IPS-NIHi7 (cell line): ENCODE measurements at regions not wholly inside any gene's neighbourhood (a gene's known extent, or its start where the extent isn't known, plus 50 kb on each side); places are given as distances from the start of the nearest gene placed in this dataset.
"Not testable (repeated sequence)": the region's sequence is repeated elsewhere in the genome, so short reads cannot be mapped to it uniquely, and the experiment has no call there.

Experiments
- DNase-seq: peaks from one replicate; pipeline ENCODE4 v3.0.0; 2012; ENCODE audit warnings: mixed read lengths; ENCODE audit errors: extremely low spot score

DNA sequence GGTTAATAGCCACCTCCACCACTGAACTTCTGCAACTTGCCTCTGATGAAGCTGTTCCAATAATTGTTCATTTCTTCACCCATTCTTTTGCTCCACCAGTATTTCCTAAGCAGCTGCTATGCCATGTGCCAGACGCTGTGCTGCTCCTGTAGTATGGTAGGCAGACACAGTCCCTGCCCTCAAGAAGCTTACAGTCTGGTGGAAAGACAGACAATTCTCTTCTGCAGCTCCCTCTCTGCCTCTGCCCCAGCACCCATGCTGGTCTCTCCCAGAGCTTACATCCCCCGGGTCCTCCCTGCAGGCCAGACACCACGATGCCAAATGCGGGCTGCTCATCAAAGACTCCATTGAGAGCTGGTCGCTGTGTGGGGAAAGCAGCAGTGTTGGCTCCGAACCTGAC is 111.6 kb upstream of the ESRRB start:
- DNase-seq, result no peak

DNA sequence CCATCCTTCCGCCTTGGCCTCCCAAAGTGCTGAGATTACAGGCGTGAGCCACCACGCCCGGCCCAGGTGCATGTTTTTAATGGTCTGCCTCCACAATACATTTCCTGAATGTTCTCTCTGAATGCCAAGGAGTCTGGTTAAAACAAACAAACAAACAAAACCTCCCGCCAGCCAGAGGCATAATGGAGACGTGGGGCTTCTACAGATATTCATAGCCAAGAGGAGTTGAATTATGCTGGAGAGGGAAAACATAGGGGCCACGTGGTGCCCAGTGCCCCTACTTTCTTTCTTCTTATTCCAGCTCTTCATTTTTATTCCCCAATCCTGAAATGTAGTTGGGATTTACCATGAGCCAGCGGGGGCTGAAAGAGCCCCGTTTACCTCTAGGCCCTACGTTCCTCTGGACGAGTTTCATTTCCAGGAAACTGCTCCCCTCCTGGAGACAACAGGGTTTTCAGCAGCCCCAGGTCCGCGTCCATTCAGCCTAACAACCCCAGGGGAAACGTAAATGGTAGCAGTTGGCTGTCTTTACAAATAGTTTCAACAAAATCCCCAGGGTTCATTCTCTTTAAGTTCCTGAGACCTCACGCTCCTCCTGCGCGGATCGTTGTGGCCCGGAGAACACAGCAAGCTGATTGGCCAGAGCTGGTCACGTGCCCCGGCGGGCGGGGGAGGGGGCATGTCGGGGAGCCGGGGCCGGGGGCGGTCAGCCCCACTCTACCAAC is 108.5 kb upstream of the ESRRB start:
- peak; percentile 85 for DNase-seq

DNA sequence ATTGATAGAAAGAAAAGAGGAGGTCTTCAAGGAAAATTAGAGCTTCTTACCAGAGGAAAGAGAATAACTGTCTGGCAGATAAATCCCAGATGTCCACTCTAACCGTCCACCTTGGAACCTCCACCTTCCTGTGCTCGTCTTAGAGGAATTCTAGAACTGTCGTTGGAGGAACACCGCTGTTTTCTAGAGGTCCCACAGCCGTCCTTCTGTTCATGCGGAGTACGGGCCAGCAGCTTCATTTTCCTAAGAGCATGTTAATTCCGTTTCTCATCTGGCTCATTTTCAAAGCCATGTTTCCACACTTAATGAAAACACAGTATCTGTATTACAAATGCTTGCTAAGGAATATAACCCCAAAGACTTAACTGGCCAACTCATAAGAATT is 107.9 kb upstream of the ESRRB start:
- no peak for DNase-seq

DNA sequence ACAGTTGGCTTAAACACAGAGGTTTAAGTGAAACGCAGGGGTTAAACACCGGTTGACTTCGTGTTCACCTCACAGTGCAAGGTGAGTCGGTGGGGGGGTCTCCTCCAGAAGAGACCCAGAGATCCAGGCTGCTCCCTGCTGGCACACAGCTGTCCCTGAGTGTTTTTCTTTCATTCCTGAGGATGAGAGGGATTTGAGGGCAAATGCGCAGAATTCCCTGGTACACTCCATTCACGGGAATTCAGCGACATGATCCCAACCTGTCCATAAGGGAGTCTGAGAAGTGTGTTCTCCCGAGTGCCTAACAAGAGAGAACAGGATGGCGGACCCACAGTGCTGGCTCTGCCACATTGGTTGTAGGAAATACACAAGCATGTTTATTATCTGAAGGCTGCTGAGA is 107.2 kb upstream of the ESRRB start:
- DNase-seq, result no peak

DNA sequence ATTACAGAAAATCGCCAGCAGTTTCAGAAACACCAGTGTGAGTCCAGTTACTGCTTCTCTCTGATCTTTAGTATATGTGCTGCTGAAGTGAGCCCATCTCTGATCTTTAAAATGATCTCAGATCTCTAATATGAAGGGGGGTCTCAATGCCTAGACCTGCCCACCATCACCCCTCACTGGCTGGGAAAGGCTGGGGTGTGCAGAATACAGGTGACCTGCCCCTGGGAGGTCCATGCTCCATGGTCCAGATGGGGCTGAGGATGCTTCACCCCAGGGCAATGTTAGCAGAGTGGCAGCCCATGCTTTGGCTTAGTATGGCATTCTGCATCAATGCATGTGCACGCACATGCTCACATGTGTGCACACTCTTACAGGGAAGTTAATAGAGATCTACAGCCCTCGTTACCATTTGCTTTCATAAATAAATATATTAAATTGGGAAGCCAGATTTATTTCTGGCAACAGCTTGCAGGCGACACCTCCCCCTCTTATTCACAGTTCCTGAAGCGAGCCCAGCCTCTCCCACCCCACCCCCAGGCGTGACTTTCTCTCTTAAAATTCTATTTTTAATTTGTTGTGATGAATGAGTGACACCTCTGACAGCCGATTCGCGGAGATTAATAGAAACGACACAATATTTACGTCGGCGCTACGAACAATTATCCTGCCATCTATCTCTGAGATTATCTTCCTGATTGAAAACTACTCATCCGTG is 104.7 kb upstream of the ESRRB start:
- no peak for DNase-seq

DNA sequence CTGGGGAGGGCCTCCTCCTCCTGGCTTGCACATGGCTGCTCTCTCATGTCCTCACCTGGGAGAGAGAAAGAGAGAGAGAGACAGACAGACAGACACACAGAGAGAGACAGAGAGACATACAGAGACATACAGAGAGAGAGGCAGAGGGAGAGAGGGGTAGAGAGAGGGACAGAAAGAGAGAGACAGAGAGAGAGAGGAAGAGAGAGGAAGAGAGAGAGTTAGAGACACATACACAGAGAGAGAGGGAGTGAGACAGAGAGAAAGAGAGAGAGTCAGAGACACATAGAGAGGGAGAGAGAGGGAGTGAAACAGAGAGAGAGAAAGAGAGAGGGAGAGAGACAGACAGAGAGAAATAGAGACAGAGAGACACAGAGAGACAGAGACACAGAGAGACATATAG is 103.6 kb upstream of the ESRRB start:
- no peak for DNase-seq

DNA sequence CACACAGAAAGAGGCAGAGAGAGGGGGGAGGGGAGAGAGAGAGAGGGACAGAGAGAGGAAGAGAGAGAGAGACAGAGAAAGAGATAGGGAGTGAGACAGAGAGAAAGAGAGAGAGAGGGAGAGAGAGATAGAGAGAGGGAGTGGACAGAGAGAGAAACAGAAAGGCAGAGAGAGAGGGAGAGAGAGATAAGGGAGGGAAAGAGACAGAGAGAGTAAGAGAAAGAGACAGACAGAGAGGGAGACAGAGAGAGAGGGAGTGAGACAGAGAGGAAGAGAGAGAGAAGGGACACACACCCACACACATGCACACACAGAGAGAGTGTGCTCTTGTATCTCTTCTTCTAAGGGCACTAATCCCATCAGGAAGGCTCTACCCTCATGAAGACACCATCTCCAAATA is 103.2 kb upstream of the ESRRB start:
- no peak for DNase-seq

DNA sequence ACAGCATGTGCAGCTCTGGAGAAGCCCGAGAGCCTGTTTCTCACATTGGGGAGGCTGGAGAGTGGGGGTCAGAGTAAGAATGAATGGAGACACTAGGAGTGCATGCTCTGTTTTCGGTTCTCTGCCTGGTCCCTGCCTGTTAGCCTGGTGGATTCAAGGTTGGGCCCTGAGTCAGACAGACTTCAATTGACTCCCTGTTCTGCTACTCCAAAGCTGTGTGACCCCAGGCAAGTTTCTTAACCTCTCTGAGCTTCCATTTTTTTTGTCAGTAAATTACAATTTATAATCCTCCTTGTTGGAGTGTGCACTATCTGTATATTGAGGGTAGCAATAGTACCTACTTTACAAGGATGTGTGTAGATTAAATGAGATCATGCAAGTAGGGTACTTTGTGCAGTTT is 102.6 kb upstream of the ESRRB start:
- no peak for DNase-seq

DNA sequence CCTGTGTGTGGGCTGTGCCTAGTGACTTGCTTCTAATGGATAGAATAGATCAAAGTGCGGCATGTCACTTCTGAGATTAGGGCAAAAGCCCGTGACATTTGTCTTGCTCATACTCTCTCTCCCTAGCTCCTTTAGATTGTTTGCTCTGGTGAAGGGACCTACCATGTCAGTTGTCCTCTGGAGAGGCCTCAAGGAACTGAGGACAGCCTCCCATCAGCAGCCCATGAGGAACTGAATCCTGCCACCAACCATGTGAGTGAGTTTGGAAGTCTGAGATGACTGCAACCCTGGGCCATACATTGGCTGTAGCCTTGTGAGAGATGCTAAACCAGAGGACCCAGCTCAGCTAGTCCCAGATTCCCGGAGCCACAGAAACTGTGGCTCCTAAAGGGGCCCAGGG is 101.6 kb upstream of the ESRRB start:
- no peak for DNase-seq

DNA sequence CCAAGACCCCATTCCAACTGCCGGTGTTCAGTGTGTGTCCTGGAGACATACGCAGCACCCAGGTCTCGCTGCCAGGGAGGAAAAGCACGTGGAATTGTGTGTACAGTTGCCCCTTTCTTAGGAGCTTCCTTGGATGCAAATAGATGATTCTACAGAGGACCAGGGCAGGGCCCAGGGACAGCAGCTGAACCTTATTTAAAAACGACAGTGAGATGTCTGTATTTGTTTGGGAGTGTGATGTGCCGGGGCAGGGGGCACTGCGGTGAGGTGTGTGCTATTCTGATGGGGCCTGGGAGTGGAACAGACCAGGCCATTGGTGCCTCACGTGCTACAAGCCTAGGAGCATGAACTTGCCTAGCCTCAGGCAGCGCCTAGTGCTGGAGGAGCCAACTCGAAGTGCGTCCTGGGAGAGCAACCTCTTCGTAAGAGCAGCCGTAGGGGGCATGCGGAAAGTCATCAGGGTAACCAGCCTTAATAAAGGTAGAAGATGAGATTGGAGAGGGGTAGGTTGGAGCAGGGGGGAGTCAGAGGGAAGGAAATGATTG is 98.3 kb upstream of the ESRRB start:
- DNase-seq, result no peak

DNA sequence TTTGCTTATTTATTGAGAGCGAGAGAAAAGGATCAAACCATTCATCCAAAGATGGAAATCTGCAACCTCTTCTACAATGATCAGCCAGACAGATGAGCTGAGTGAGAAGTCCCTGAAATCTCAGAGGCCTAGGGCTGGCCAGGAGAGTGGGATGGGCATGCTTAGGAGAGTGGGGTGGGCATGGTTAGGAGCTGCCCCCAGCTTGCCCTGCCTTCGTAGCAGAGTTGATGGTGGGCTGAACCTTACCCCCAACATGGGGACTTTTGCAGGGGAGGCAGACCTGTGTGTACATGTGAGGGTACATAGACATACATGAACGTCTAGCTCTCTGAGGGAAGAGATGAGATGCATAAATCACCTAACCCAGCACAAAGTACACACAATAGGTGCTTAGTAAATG is 95.7 kb upstream of the ESRRB start:
- DNase-seq, result no peak

DNA sequence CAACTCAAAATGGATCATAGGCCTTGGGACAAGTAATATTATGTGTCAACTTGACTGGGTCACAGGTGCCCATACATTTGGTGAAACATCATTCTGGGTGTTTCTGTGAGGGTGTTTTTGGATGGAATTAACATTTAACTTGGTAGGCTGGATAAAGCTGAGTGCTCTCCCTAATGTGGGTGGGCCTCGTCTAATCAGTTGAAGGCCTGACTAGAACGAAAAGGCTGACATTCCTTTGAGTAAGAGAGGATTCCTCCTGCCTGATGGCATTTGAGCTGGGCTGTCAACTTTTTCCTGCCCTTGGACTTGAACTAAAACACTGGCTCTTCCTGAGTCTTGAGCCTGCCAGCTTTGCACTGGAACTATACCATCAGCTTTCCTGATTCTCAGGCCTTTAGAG is 93.4 kb upstream of the ESRRB start:
- DNase-seq, result no peak

DNA sequence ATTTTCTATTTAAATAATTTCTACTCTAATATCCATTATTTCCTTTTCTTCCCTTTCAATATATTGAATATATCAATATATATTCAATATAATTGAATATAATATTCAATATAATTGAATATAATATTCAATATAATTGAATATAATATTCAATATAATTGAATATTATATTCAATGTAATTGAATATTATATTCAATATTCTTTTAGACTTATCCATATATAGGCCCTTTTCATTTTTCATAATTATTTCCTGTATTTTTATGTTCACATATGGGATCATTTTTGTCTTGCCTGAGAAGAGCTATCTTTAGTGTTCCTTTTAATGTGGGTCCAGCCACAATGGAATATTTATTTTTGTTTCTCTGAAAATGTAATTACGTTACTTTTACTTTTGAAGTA is 88.9 kb upstream of the ESRRB start:
- DNase-seq, result no peak

DNA sequence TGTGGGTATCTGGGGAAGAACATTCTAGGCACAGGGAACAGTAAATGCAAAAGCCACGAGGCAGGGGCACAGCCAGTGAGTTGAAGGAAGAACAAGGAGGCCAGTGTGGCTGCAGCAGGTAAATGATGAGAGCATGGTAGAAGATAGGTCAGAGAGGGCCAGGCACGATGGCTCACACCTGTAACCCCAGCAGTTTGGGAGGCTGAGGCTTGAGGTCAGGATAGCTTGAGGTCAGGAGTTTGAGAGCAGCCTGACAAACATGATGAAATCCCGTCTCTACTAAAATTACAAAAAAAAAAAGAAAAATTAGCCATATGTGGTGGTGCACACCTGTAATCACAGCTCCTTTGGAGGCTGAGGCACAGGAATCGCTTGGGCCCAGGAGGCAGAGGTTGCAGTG is 86.7 kb upstream of the ESRRB start:
- no peak for DNase-seq

DNA sequence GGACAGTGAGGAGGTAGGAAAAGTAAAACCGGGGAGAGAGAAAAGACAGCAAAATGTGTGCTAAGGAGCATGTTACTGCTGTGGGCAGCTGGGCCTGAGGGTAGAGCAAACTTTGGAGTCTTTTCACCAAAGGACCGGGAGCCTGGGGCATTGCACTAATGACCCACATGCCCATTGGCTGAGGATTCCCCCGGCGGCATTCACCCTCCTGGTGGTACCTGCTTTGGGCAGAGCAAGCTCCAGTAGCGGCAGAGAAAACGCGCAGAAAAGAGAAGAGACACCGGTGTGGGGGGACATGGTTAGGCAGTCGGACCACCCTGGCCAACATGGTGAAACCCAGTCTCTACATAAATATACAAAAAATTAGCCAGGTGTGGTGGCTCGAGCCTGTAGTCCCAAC is 83.4 kb upstream of the ESRRB start:
- no peak for DNase-seq

DNA sequence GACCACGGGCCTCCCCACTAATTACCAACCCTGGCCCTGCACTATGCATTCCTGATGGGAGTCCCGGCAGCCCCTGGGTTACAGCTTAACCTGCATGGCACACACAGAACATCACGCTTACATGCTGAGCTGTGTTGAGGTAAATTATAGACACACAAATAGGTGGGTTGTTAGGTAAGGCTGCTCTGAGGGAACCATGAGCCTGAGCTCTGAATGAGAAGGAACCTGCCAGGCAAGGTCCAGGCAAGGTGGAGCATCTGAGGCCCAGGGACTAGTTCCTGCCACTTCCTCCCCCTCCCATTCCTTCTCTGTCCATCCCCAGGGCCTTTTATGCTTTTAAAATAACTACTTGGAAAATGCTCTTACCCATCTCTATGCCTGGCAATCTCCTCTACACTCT is 82.7 kb upstream of the ESRRB start:
- DNase-seq, result no peak

DNA sequence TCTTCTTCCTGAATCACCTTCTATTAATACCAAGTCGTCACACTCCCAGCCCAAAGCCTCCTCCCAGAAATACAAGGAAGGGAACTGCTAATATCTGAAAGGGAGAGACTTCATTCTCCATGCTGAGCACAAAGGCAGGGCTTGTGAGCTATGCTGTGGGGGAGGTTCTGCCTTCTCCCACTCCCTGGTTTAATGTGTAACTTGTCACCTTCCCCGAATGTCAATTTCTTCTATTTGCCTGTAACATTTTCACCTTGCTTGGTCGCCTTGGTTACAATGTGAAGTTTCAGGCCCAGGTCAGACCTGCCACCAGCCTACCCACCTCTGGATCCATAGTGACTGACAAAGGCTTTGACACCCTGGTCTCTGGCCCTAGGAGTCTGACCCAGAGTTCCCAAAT is 82.0 kb upstream of the ESRRB start:
- DNase-seq, result no peak

DNA sequence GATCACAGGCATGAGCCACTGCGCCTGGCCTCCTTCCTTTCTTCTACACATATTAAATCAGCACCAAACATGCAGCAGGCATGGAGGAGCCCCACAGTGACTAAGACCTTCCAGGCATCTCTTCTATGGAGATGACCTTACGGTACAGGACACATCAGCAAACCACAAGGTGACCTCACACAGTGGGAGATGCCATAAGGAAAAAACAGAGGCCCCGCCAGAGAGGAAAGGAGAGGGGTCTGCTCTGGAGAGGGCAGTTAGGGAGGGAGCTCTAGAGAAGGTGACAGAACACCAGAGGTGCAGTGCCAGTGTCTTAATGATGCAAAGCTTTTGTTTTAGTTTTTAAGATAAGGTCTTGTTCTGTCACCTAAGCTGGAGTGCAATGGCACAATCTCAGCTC is 81.1 kb upstream of the ESRRB start:
- no peak for DNase-seq

DNA sequence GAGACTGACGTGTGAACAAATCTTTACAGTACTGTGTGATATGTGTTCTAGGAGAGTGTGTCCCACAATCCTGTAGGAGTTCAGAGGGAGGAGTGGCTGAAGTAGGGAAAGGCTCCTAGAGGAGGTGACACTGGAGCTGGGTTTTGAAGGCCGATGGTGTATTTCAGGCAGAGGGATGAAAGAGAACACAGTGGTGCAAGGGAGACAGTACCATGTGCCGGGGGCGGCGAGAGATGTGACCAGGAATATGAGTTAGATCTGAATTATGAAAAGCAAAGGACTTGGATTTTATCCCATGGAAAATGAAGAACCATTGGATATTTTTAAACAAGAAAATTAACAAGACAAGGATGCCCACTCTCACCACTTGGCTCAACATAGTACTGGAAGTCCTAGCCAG is 77.0 kb upstream of the ESRRB start:
- DNase-seq, result no peak

DNA sequence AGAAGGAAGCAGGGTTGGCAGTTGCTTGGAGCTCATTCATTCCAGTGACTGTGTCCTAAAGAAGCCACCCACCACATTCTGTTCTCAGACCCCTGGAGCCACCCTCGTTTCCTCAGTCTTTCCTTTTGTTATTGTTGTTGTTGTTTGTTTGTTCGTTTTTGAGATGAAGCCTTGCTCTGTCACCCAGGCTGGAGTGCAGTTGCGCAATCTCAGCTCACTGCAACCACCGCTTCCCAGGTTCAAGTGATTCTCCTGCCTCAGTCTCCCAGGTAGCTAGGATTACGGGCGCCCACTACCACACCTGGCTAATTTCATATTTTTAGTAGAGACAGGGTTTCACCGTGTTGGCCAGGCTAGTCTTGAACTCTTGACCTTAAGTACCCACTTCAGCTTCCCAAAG is 72.7 kb upstream of the ESRRB start:
- DNase-seq, result not testable (repeated sequence)

DNA sequence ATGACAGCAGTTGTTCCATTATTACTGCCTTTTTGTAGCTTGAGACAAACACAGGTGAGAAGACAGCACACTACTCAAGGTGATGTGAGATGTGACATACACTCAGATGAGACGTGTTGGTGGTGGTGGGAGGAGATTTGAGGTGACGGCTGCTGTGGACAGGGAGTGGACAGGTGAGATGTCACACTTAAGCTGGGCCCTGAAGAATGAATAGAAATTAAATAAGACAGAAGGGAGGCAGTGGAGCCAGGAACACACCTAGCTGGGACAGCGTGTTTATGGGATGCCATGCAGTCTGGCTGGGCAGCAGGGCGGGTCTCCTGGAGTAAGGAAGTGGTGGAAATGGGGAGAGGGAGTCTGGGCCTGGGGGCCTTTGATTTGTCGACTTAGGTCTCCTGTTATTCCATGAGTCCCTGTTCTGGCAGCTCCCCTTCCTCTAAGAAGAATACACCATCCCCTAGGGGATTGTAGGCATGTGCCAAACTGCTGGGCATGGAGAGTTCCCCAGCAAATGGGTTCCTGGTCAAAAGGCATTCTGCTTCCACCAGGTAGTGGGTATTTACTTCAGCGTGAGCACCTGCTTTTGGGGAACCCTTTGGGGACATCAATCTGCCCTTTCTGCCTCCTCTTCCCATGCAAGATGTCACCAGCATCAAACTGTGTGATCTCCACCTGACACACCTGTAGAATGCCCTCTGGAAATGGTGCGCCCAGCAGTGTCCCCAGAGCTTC is 71.2 kb upstream of the ESRRB start:
- DNase-seq, result no peak

DNA sequence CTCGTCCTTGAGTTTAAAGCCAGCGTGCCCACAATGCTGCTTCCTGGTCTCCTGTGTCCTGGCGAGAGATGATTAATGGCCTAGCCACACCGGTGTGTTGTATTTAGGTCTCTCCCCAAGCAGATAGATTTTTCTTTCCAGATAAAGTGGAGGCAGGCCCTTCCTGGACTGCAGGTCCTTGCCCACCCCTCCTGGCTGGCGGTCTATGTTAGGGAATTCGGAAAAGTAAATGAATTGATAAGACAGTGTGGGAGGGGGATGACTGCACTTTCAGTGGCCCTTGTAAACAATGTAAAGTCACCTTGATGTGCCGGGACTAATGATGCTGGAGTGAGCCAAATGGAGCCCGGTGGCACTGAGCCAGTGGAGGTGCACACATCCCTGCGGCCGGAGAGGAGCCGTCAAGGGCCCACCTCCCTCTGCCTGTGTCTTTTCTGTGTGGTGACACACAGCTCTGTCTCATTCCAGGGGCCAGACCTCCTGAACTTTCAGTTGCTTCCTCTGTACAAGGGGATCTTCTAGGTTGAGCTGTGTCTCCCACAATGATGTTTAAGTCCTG is 70.6 kb upstream of the ESRRB start:
- no peak for DNase-seq

DNA sequence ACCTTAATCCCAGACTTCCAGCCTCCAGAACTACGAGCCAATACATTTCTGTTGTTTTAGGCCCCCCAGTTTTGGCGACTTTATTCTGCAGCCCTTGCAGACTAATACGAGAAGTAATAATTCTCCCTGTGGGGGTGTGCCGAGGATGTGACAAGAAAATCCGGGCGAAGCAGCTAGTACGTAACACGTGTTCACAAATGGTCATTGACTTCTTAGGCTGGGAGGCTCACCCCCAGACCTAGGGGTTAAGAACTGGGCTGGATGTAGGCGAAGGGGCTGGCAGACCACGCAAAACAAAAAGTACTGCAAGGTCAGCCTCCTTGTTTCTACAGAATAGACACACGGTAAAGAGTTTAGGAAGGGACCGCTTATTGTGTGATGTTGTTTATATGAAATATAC is 69.8 kb upstream of the ESRRB start:
- DNase-seq, result no peak
